GM21423 (cell line): ENCODE measurements at regions not wholly inside any gene's neighbourhood (a gene's known extent, or its start where the extent isn't known, plus 50 kb on each side); places are given as distances from the start of the nearest gene placed in this dataset.
A peak's percentile ranks its signal among the peaks of the same experiment; 100 is the strongest.
"Not testable (repeated sequence)": the region's sequence is repeated elsewhere in the genome, so short reads cannot be mapped to it uniquely, and the experiment has no call there.

Experiments
- ATAC-seq: cut with Tn5 transposase; IDR thresholded peaks from one replicate; pipeline ENCODE4 v1.9.1; 2021; ENCODE audit warnings: mild to moderate bottlenecking, moderate library complexity; ENCODE audit not compliant: unreplicated experiment

DNA sequence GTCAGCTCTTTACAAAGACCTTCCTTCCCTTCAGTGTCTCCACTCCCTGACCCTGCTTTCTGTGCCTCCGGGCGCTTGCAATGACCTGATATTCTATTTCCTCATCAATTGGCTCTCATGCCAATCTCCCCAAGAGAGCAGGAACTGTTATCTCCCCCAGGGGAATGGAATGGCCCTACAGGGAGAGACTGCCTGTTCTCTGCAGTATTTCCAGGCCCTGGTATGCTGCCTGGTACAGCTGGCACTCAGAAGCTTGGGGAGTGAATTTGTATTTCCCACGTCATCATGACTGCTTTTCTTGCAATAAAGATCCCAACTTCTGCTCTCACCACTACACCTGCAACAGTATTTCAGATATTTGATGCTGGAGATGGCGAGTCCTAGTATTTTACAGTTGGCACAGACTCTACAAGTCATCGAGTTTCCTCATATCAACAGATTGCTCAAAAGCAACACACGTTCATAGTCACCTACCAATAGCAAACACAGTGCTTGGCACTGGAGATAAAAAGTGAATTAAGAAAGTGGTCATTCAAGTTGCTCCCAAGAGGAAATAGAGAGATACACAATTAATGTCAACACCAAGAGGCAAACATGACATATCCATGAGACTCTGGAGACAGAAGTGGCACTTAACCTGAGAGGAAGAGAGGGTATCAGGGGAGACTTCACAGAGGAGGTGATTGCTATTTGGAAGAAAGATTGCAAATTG, 90.5 kb upstream of the EGFL6 start:
- no peak for ATAC-seq

DNA sequence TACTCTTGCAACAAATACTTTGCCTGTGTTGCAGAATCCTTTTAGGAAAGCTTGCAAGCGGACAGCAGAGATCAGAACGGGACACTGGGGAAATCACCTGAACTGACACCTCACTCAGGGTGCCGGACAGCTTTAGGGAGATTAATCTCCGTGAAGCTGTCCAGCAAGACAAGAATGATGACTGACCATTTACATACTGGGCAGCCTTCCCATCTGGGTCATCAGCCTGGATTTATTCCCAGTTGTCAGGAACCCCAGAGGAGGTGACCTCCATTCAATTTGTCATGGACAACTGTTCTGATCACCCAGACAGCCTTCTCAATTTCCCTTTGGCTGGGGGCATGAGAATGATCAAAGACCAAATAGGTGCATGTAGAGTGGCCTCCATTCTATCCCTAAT, 93.0 kb upstream of the EGFL6 start:
- no peak for ATAC-seq

DNA sequence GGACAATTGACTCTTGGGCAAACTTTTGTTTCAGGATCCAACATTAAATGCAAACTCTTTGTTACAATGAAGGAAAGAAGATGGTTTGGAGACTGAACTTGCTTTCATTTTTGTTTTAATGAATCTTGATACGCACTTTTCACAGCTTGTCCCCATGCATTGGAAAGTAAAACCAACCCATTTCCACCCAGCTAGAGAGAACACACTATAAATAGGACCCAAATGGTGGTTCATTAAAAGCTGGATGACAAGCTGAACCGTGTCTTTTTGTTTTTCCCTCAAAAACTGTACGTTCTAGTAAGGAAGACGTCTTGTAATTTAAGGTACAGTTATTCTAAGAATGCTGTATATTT, 95.3 kb upstream of the EGFL6 start:
- ATAC-seq: peak; percentile 51

DNA sequence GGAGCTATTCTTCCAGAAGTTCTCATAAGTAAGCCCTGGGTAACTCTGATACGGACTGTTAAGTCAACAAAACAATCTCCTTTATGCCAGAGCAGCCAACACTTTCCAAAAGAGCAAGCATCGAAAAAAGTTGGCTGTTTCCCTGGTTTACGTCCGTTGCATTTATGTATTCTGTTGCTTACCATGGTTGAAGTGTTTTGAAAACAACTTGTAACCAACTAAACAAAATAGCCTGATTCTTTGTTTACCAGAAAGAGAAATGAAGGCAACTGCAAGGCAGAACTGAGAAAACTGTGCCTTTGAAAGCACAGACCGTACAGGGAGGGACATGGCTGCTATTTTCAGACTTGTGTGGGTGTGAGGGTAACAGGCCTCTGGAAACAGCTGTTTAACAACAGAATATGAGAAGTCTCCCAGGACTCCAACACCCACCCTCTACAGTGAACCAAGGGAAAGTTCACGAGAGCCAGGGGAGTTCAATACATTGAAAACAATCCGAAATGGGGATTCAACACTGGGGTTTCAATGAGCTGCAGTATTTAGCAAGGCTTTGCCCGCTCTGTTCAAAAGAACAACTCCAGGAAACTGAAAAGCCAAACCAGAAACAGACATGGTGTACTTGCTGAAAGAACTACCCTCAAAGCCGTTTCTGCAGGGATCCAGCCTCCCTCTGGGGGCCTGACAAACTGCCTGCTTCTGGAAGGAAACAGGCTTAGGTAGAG, 95.8 kb upstream of the EGFL6 start:
- peak; percentile 77 for ATAC-seq

DNA sequence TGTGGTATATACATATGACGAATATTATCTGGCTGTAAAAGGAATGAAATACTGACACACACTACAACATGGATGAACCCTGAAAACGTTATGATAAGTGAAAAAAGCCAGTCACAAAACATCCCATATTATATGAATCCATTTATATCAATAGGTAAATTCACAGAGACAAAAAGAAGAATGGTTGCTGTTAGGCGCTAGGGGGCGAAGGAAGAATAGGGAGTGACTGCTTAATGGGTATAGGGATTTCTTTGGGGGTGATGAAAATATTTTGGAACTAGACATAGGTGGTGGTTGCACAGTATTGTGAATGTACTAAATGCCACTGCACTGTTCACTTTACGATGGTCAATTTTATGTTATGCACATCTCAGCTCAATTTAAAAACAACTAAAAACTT, 96.4 kb upstream of the EGFL6 start:
- ATAC-seq: no peak

DNA sequence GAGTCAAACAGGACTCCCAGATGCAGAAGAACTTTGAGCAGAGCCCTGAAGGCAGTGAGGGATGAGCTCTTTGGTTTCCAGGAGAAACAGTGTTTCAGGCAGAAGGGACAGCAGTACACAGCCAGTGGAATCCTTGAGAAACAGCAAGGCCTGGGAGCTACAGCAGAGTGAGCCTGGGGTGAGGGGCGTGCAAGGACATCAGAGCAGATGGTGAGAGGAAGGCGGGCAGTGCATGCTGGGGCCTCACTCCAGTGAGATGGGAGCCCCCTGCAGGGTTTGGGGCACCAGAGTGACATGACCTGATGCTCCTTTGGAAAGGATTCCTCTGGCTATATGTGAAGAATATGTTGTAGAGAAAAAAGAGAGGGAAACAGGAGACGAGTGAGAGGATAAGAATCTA, 98.1 kb upstream of the EGFL6 start:
- ATAC-seq: no peak

DNA sequence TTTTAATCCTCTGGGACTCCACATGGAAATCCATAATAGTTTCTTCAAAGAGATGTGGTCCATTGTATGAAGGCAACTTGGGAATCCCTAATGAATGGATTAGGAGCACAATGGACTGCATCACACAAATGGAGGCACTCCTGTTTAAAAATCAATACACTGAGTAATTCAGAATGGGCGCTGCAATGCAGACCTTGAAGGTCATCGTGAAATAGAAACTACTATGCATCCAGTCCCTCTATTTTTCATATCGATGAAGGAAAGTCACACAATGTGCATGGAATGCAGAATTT, 98.8 kb upstream of the EGFL6 start:
- no peak for ATAC-seq

DNA sequence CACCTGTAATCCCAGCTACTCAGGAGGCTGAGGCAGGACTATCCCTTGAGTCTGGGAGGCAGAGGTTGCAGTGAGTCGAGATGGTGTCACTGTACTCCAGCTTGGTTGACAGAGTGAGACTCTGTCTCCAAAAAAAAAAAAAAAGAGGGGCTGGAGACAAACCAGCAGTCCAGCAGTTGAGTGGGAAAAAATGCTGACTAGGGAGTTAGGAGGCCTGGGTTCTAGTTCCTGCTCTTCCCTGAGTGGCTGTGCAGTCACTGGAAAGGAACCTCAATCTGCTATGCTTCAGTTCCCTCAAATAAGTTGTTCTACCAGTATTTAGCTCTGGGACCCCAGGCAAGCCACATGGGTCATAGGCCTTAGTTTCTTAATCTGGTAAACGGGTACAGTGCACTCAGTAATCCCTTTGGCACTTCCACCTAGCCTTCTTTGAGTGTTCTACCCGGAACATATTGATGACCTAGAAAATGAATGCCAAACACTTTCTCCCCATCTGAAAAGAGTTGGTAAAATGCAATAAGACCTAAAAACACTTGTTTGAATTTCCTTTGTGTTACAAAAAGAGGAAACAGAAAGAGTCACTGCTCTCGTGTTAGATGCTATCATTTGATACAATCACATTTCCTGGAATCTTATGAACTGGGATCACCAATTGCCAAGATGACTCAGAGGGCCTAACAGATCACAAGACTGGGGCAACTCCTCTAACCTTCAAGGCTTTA, 99.3 kb upstream of the EGFL6 start:
- ATAC-seq: no peak

DNA sequence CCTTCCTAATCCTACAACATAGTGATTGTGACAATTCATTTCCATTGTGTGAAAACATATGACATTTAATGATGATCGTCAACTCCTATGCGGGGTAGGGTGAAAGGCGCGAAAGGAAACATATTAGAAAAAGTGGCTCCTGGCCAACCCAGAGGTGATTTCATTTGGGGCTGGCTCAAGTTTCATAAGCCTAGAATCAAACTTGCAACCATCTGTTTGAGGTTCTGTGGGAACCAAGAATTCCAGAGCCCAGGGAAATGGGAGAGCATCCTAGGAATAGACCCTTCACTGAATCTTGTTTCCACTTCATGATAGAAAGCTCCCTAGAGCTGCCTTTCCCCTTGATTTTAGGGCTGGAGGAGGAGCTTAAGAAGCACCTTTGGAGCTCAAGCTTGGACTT, 101.3 kb upstream of the EGFL6 start:
- no peak for ATAC-seq

DNA sequence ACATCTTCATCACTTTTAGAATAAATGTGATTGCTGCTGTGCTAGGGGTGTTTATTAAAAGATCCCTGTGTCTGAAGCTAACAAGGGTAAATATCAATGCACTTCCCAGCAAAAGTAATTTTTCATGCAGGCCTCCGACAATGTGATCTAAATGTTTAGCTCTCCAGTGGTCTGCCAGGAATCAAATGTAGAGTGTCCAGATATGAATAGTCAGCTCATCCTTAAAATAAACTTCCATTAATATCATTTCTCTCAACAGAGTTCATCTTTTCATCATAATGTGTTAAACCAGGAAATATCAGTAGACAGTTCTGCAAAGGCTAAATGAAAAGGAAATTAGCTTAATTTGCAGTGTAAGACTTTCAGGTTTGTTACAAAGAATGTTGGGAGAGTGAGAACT, 102.2 kb upstream of the EGFL6 start:
- no peak for ATAC-seq

DNA sequence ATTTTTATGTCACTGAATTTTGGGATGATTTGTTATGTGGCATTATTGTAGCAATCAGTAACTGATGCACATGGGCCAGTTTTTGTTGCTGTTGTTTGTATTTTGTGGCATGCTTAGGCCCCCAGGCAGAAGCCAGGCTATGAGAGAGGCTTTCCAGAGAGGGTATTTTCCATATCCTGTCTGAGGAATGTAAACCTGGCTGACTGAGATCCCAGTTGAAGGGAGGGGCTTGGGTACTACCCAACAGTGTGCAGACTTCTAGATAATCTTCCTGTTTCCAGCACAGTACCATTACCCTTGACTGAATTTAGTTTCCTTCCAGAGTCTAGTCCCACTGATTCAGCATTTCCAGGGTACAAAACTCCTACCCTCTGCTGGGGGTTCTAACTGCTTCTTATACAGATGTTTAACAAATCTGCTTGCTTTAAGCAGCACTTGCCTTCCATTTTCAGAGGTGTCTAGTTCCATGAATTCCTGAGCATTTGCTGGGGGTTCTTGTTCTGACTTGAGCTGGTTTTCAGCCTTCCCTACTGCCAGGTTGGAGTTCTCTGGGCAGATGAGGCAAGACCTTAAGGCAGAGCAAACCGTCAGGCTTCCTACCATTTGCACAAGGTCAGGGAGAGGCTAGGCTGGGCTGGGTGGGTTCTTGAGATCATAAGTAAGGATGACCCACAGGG, 104.7 kb upstream of the EGFL6 start:
- no peak for ATAC-seq

DNA sequence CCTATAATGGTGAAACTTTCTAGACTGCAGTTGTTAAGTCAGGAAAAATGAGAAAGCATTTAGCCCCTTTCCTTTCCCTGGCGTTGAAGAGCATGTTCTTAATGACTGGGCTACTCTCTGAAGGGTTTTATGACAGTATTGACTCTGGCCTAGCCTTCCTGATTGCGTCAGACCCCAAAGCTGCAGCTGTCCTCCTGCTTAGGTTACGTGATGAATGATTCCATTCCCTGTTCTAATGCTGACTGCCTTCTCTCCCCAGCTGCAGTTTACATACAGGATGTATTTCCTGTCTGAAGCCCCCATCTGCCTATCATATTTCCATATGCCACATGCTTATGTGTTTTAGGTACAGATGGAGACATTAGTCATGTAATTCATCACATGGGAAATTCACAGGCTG, 105.8 kb upstream of the EGFL6 start:
- no peak for ATAC-seq

DNA sequence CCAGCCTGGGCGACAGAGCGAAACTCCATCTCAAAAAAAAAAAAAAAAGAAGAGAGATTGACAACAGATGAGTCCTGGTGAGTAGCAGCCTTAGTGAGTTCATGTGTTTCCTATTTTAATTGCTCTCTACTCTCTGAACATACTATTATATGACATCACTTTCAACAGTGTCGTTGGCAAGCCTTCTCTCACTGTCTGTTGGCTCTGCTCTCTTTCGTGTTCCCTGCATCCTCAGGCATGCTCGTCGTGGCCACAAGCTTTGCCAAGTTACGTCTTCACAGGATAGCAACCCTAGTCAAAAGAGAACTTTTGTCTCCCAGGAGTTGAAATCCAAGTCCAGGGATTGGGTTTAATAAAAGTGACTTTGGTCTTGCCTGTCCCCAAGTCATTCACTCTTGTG, 117.1 kb upstream of the EGFL6 start:
- no peak for ATAC-seq

DNA sequence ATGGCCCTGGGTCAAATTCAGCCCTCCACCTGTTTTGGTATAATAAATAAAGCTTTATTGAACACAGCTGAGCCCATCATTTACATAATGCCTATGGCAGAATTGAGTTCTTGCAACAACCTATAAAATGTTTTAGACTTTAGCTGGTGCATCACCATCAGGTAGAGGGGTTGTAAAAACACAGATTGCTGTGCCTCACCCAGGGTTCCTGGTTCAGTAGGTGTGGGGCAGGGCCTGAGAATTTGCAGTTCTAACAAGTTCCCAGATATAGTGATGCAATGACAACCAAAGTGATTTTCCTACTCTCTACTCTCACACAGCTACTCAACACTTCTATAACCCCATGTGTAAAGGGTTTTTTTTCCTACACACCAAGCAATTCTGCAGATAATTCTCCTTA, 120.0 kb upstream of the EGFL6 start:
- no peak for ATAC-seq

DNA sequence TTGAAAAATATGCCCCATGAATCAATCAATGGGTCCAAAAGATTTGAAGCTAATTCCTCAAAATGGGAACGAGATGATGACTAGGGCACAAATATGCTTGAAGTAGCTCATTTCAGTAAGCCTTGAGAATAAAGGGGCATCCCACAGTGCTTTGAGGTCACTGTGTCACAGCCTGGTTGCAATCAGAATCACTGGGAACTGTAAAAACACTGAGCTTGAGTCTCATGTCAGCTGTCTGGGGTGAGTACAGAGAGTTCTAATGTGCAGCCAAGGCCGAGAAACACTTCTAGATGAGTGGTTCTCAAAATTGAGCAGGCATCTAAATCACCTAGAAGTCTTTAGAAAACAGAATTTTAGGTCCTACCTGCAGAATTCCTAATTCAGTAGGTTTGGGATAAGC, 120.5 kb upstream of the EGFL6 start:
- no peak for ATAC-seq

DNA sequence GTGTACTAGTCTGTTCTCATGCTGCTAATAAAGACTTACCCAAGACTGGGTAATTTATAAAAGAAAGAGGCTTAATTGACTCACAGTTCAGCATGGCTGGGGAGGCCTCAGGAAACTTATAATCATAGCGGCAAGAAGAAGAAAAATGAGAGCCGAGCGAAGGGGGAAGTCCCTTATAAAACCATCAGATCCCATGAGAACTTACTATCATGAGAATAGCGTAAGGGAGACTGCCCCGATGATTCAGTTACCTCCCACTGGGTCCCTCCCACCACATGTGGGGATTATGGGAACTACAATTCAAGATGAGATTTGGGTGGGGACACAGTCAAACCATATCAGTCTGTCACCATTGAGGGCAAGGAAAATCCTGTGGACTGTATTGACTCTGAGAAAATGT, 121.8 kb upstream of the ATXN3L start:
- not testable (repeated sequence) for ATAC-seq

DNA sequence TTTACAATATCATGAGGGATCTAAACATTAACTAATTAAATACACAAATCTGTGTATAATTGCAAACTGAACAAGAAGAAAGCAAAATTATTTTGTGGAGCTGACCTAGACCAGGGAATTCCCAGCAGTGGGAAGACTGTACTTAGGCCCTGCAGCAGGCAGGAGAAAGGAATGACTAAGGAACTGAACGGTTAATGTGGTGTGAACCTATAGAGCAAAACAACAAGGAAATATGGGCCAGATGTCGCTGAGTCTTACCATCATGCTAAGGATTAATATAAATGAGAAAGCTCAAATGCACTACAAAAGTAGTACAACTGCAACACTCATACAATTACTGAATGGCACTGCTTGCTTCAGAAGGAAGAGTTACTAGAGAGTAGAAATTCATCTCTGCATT, 120.3 kb upstream of the ATXN3L start:
- no peak for ATAC-seq

DNA sequence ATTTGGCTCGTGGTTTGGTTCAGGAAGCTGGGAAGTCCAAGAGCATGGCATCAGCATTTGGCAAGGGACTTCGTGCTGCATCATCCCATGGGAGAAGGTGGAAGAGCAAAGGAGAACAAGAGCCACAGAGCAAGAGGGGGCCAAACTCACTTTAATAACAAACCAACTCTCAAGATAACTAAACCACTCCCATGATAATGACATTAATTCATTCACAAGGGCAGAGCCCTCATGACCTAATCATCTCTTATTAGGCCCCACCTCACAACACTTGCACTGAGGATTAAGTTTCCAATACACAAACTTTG, 113.4 kb upstream of the ATXN3L start:
- ATAC-seq: no peak

DNA sequence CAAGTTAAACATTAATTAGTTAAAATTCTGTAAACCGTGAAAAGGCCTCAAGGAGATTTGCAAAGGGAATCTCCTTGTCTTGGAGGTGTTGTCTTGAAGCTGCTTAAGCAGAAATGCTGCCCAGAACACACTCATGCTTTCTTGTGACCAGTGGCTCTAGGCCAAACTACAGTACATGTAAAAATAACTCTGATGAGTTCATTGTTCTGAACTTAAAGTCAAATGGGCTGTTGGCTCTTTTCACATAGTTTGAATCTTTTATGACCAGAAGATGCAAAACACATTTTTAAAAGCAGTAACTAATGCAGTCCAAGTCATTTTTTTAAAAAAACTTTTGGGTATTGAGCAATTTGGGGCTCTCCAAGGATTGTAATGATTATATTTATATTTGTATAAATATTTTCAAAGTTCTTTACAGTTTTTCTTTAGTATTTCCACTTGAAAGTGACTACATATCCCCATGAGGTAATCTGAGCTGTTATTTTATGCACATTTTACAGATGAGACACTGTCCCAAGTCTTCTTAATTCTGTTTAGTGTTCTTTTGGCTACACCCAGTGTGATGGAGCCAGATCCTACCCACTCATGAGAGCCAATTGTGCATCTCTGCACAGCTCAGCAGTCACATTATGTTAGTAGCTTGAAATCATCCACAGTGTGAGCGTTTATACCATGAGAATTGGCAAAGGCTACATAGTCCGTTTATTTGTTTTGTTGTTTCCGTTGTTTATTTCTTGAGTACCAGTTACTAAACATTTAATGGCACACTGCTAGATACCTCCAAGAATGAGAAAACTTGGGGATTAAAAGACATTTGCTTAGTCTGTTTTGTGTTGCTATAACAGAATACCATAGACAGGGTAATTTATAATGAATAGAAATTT, 112.8 kb upstream of the ATXN3L start:
- no peak for ATAC-seq

DNA sequence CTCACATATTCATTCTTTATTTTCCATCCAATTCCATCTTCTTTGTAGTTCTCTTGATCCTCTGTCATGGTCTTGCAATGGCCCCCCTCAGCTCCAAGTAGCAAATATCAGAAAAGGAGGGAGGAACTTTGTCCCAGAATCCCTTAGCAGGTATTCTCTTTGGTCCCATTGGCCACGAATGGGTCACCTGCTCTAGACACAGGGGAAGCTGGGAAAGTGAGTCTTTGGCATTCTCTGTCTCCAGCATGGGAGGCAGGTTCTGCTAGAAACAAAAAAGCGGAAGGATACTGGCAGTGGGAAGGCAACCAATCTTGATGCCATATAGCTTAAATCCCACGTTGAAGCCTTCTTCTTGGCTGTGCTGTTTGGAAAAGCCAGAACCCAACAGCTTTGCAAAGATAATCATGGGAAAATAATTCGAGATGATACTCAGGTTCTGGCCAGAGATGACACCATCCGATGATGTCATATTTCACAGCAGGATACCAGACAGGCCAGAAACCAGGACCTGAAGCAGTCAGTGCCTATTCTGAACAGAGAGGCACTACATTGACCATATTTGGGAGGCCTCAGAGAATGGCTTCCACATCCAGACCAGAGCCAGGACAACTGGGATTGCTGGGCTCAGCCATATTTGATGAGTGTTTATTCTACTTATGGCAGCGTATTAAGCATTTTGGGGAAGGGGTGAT, 110.4 kb upstream of the ATXN3L start:
- ATAC-seq: no peak
